ENCODE measurements at regions not wholly inside any gene's neighbourhood (a gene's known extent, or its start where the extent isn't known, plus 50 kb on each side); places are given as distances from the start of the nearest gene placed in this dataset.

GRCh38 chr20:57804470-57805250 lies 94.8 kb upstream of the PMEPA1 start:
- TF ChIP-seq, protein P1, sequence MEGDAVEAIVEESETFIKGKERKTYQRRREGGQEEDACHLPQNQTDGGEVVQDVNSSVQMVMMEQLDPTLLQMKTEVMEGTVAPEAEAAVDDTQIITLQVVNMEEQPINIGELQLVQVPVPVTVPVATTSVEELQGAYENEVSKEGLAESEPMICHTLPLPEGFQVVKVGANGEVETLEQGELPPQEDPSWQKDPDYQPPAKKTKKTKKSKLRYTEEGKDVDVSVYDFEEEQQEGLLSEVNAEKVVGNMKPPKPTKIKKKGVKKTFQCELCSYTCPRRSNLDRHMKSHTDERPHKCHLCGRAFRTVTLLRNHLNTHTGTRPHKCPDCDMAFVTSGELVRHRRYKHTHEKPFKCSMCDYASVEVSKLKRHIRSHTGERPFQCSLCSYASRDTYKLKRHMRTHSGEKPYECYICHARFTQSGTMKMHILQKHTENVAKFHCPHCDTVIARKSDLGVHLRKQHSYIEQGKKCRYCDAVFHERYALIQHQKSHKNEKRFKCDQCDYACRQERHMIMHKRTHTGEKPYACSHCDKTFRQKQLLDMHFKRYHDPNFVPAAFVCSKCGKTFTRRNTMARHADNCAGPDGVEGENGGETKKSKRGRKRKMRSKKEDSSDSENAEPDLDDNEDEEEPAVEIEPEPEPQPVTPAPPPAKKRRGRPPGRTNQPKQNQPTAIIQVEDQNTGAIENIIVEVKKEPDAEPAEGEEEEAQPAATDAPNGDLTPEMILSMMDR (IDR thresholded peaks at IDR 0.05; ENCODE audit: insufficient read depth, low read length, poor library complexity, severe bottlenecking): no peak
- no peak for TF ChIP-seq EZH2phosphoT487 (conservative IDR thresholded peaks at IDR 0.05; ENCODE audit: low read length)
